ENCODE measurements at regions not wholly inside any gene's neighbourhood (a gene's known extent, or its start where the extent isn't known, plus 50 kb on each side); places are given as distances from the start of the nearest gene placed in this dataset.

DNA sequence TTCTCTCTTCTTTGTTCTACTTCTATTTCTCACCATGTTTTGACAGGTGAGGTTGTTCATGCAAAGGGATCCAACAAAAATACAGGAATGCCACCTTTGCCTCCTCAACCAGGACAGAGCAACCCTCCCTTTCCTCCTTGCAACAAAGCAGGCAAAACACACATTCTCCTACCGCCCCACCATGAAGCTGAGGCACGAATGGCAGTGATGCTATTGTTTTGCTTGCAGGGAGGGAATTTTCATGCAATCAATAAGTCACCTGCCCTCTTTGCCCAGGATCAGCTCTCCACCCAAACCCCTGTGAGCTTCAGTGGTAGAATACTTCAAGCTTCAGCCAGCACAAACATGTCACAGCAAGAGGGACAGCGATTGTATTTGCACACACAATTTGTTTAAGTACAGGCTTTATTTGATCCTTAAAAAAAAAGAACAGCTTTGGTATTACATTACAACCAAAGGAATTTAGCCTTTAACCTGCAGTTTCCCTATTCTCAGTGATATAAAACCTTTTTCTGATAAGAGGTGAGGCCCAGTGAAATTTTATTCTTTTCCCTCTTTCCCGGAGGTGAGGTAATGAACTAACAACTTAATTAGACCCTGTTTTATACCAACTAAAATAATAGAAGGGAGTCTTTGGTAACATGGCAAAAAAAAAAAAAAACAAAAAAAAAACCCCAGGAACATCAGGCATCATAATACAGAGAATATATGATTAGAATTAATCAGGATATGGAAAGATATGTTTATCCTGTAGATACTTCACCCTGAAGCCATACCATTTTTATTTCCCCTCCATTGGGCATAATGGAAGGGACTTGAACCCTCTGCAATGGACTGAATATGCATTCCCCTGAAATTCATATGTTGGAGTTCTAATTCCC is 87.0 kb upstream of the EEA1 start:
- no peak for DNase-seq (ENCODE audit: low read depth in 2 of 2)

DNA sequence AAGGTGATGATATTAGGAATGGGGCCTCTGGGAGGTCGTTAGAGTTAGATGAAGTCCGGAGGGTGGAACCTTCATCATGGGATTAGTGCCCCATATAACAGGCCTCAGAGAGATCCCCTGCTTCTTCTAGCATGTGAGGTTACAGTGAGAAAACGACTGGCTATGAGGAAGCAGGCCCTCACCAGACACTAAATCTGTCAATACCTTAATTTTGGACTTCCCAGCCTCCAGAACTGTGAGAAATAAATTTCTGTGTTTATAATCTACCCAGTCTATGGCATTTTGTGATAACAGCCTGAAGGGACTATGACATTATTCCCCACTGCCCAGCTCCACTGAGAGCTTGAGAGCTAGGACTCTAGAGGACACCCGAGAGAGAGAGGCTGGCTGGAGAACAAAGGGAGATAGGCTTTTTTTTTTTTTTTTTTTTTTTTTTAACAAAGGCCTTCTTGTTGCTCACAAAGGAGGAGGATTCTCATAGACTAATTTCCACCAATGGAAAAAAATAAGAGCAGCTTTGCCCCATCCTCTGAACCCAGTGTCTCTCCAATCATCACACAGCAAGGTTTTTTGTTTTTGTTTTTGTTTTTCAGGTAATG is 87.8 kb upstream of the EEA1 start:
- DNase-seq (ENCODE audit: low read depth in 2 of 2) = no peak

DNA sequence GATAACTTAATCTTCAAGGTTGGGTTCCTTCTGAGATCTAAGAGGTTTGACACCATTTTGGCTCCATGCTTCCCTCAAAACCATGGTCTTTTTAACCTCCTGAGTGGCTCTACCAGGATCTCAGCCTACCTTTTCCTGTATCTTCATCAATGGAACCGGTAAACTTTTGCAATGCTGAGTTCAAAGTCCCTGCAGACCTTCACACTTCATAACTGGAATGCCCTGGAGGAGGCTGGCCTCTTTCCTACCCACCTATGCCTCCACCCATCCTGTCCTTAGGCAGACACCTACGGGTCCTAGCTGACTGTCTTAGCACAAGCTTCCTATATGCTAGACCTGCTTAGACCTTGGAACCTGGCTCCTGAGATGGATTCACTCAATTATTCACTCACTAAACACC is 89.5 kb upstream of the EEA1 start:
- DNase-seq (ENCODE audit: low read depth in 2 of 2) = no peak

DNA sequence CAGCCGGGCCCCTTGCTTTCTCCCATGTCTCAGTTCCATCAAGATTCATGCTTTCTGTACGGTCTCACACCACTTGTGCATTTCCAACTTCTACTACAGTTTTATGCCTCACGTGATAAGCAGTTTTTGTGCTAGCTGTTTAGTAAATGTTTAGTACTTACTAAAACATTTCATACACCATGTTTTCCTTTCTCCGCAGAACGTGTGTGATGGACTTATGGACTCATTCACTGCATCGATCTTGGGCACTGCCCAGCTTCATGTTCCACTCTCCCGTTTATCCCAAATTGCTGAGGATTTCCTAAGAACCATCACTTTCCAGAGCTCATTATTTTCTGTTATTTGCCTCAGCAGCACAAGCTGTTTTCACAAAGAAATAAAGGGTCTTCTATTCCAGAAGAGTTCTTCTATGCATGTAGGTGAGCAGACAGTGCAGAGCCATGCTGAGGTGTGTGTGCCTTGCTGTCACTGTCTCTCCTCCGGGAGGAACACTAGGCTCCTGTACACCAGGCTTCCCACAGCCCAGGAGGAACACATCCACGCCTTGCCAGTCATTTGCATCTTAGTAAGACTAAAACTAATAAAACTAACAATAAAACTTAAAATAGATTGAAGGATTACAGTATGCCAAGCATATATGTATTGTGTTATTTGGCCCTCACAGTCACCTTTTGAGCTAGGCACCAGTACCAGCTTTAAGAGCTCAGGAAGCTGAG is 90.3 kb upstream of the EEA1 start:
- no peak for DNase-seq (ENCODE audit: low read depth in 2 of 2)

DNA sequence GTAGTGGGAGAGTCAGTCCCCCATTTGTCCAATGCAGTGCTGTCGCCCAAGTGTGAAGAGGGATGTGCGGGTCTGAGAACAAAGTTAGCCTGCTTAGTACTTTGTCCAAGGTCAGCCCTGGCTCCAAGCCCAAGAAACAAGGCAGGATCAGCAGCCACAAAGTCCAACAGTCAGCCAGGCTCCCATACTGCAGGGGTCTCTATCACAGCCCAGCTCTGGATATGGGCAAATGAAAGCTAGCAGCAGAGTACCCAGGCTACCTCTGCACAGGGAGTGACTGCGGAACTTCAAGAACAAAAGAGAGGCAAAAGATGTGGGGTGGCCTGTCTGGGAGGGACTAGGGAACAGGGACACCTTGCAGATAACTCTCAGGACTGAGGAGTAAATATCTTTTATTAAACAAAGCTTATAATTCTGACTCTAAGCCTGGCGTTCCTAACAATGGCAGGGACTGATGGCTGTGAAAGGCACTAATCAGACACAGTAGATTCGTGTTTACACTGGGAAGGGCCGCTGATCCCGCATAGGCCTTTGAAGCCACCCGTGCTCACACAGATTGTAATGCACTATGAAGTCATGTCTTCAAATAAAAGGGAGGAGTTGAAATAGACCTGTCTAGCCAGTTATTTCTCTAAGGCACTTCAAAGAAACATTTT is 91.0 kb upstream of the EEA1 start:
- no peak for DNase-seq (ENCODE audit: low read depth in 2 of 2)

DNA sequence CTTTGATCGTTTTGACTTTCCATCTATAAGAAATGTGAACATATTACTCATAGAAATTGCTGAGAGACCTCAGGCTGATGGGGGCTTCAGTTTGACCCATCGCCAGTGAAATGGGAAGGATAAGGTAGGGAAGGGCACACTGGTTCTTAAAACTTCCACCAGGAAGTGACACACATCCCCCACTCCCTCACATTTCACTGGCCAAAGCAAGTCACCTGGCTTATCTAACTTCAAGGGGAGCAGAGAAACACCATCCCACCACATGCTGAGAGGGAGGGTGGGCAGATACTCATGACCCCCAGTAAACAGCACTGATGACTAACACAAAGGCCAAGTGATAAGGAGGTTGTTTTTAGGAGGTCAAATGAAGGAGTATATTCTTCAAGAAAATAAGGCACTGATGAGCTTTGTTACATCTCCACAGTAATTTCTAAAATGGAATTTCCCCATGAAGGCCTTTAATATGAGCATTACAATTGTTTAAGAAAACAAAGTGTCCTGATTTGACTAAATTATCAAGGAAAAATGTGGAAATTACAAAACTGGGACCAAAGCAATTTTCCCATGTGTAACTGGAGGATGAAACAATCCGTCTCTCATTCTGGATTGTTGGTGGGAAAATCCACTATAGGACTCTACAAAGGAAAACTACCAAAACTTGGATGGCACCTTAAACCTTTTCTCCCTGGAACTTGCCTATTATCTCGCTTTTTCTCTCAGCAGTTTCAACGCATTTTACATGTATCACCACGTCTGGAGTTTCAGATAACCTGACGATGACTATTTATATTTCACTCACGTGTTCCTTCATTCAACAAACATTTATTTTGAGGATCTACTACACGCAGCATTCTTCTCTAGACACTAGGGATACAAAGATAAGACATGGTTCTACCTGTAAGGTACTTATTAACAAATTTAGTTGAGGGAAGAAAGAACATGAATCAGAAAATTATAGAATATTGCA is 91.8 kb upstream of the EEA1 start:
- DNase-seq (ENCODE audit: low read depth in 2 of 2) = no peak

DNA sequence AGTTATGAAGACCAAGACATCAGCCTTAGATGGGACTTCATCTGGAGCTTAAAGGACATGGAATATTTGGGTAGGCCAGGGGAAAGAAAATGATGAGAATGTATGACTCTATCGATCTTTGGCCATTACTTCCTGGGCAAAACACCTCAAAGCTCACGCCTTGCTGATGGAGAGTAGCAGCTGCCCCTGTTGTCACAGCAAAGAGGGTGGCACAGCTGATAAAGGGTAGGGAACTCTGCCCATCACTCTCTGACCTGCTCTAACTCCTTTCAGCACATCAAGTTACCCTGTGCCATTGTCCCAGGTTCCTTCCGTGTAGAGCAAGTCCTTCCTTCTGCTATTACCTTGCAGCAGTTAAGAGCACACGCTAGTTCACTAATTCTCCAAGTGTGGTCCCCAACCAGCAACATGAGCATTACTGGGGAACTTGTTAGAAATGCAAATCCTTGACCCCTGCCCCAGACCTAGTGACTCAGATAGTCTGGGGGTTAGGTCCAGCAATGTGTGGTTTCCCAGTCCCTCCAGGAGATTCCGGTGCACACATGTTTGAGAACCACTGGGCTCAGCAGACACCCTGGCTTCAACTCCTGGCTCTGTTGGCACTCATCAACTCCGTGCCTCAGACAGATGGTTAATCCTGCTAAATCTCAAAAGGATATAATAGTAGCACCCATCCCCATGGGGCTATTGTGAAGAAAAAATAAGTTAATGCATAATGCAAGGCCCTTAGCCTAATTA is 93.7 kb upstream of the EEA1 start:
- no peak for DNase-seq (ENCODE audit: low read depth in 2 of 2)

DNA sequence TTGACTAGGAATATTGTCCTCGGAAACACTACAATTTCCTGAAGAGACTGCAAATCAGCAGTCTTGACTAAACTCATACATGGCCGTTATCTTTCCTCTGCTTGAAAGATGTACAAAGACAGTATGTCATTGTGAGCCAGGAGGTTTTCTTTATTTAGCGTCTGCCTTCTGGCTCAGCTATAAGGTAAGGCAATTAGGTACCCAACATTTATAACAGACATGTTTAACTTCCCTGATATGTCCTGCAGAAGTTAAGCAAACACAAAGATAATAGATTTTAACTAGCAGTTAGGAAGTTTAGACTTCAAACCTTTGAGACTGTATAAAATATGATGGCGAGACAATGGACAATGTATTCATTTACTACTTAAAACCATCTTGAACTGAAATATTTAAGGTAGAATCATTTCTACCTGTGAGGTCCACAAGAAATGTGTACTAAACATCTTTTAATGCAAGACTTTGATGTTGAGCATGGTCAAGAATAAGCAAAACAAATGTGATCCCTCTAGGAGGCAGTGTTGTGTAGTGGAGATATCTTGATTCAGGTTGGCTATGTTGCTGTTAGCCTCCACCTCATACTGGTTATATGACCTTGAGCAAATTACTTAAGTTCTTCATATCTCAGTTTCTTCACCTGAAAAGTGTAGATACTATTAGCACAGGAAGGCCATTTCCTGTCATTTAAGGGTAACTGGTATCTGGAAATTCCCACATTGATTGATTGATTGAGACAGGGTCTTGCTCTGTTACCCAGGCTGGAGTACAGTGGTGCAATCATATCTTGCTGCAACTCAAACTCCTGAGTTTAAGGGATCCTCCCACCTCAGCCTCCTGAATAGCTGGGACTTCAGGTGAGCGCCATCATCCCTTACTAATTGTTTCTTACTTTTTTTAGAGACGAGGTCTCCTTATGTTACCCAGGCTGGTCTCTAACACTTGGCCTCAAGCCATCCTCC is 96.3 kb upstream of the EEA1 start:
- peak; percentile 23 to 34 for DNase-seq (ENCODE audit: low read depth in 2 of 2)

DNA sequence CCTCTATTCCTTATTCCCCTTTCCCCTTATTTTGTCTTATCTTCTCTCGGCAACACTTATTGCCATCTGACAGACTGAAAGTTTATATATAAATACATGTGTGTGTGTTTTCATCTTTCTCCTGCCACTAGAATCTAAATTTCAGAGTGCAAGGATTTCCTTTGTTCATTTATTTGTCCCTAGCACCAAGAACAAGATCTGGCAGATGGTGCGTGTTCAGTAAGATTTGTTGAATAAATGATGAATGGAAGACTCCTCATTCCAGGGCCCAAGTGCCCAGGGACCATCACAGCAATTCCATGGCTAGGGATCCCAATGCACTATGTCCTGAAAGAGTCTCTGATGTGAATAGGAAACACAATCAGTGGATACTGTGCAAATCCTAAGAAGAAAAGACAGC is 97.9 kb upstream of the EEA1 start:
- DNase-seq (ENCODE audit: low read depth in 2 of 2) = no peak

DNA sequence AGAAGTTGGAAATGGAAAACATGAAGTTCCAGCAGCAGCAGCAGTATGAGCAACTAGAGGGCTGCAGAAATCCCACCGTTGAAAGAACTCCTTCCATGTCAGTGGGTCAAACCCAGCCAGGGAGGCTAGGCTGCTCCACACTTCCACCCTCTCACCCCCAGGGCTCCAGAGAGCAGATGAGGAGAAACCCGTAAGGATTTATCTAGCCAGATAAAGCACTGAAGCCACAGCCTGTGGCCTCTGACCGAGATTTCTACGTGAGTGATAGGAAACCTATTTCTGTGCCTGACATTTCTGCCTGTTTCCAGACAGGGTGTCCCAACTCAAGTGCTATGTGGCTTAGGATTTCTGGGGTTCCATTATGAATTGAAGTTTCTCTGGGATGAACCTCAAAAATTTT is 100.0 kb upstream of the EEA1 start:
- DNase-seq (ENCODE audit: low read depth in 2 of 2) = no peak

DNA sequence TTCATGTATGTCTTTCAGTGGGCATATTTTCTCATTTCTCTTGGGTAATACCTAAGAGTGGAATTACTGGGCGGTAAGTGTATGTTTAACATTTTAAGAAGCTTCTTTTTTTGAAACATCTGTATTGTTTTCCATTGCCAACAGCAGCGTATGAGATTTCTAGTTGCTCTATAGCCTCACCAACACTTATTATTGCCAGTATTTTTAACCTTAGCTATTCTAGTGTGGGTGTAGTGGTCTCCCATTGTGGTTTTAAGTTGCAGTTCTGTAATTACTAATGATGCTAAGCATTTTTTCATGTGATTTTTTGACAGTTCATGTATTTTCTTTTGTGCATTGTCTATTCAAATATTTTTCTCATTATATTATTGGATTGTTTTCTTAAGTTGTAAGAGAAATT is 101.9 kb upstream of the EEA1 start:
- no peak for DNase-seq (ENCODE audit: low read depth in 2 of 2)

DNA sequence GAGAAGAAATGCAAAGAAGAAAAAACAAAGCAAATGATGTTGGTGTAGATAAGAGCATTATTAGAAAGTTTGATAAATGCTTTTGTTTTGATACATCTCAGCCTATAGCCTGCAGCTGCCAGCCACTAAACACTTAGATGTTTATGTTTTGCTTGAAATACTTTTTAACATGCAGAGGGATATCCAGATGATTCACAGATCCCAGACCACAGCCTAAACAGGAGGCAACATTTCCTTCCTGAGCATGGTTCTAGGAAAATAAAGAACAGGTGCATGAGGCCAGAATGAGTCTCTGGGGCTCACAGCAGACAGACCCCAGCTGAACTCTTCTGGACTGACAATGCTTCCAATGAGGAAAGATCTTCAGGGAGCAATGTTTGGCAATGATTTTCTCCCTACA is 103.7 kb upstream of the EEA1 start:
- DNase-seq (ENCODE audit: low read depth in 2 of 2) = no peak

DNA sequence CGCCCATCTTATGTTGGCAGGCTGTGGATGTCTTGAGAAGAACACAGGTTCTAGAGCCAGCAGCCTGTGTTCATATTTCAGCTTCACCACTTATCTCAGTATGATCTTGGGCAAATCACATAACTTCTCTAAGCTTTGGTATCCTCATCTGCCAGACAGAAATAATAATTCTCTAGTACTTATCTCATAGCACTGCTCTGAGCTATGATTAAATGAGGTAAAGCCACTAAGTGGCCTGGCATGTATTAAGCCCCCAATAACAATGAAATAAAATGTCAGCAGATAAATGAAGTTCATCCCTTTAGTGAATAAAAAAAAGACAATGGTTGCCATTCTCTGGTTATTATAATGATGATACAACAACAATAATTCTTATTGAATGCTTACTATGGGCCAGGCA is 104.9 kb upstream of the EEA1 start:
- DNase-seq (ENCODE audit: low read depth in 2 of 2) = no peak

DNA sequence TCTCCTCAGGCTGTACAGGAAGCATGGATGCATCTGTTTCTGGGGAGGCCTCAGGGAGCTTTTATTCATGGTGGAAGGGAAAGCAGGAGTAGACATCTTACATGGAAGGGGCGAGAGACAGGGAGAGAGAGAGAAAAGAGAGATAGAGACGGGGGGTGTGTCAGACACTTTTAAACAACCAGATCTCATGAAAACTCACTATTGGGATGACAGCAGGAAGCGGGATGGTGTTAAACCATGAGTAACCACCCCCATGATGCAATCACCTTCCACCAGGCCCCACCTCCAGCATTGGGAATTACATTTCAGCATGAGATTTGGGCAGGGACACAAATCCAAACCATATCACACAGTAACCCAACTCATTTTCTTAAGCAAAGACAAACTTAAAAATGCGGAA is 110.0 kb upstream of the EEA1 start:
- DNase-seq (ENCODE audit: low read depth in 2 of 2) = no peak

DNA sequence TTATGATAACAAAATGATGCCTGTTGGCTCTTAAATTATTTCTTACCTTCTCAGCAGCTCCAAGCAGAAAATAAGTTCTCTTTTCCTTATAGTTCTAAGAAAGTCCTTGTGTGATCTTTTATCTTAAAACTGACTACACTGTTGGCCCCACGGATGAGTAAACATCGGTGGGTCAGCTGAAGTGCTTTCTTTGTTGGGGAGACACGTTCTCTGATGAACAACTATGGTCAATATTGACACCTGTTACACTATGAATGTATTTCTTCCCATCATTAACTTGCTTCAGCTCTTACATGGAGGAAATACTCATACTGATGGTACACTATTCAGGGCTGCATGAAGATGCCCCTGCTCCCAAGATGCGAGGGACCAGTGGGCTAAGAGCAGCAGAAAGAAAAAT is 110.8 kb upstream of the EEA1 start:
- DNase-seq (ENCODE audit: low read depth in 2 of 2) = no peak

DNA sequence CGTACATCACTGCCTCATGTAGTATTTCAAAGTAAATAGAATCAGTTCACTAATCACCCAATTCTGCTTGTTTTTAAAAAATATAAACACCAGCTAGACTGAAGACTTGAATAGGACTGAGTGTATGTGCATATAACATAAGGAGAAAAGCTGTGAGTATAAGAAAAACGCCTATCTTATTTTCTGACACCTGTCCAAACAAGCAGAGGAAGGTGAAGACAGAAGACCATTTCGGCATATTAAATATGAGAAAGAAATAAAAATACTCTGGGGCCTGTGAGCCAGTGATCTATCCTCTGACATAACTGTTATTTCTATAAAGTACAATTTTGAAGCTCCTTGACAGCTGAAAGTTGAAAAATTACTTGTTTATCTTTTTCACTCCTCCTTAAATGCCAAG is 111.3 kb upstream of the EEA1 start:
- no peak for DNase-seq (ENCODE audit: low read depth in 2 of 2)

DNA sequence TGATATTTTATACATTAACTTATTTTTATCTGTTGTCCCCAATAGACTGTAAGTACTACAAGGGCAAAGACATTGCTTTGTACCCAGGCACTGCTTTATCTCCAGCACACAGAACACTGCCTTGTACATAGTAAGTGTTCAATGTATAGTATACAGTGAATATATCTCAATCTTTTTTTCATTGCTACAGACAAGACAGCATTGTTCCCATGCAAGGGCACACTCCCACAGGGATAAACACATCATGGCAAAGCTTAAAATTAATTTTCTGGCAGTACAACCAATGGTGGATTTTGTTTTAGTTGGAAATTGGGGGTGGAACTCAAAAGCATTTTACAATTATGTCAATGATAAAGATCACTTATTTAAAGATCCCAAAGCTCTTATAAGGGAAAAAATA is 112.3 kb upstream of the EEA1 start:
- DNase-seq (ENCODE audit: low read depth in 2 of 2) = no peak

DNA sequence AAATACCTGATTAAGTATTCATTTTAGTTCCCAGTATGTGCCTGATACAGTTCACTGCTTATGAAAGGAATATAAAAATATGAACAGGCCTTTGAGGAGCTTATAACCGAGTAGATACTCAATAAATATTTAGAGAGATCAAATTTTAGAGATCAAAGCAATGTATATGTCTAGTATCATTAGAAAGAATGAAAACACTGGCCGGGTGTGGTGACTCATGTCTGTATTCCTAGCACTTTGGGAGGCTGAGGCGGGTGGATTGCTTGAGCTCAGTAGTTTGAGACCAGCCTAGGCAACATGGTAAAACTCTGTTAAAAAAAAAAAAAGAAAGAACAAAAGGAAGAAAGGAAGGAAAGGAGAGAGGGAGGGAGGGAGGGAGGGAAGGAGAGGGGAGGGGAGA is 113.2 kb upstream of the EEA1 start:
- DNase-seq (ENCODE audit: low read depth in 2 of 2) = no peak

DNA sequence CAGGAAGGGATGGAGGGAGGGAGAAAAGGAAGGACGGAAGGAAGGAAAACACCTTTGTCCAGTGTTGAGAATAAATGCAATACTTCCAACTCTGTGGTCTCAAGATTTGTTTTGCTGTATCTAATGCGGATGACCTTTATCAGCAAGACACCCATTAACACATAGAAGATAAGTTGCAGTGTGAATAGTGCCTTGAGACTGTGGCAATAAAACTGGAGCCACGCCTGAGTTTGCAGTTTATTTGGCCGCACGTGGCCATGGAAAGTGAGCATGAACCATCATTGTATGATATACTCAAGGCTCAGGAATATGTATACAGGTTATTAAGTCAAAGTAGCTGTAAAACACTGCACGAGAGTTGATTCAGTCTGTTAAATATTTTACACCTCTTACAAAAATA is 113.6 kb upstream of the EEA1 start:
- DNase-seq (ENCODE audit: low read depth in 2 of 2) = no peak

All from fibroblast of skin of left quadriceps (primary cell).